Cerebellar nuclear complex (tissue), 1 donor: ENCODE measurements at regions not wholly inside any gene's neighbourhood (a gene's known extent, or its start where the extent isn't known, plus 50 kb on each side); places are given as distances from the start of the nearest gene placed in this dataset.

Source experiments
- DNase-seq, 2 experiments: peaks; one replicate each; lab custom pipeline; 2025; lab: John Stamatoyannopoulos, UW

DNA sequence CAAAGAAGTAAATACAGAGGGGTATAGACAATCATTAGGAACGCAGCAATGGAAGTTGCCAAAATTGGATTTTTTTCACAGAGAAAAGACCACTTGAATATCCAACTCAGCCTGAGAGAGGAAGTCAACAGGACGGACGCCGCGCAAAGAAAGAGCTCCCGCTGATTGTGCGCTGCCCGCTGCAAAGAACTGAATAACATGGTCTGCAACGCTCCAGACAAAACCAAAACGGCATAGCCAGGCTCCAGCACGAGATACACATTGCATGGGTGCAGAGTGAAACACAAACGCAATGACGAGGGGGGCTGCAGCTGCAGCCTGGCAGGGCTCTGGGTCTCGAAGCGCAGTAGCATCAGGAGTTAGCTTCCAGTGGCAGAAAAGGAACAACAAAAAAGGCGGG is 113.9 kb upstream of the MGMT start:
- no peak for DNase-seq

DNA sequence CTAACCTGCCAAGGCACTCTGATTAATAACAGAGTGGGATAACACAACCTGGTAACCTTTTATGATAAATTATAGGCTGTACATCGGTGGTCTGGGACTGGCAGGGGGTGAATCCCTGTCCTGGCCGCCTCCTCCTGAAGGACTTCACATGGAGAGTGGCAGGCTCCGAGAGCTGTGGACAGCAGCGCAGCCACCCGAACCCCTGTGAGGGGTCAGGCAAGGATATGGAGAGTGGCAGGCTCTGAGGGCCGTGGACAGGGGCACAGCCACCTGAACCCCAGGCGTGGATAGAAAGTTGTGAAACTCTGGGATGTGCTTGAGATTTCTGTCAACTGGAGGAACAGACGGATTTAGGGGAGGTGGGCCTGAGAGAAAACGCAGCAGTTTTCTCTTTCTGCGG is 107.0 kb upstream of the MGMT start:
- DNase-seq = no peak

DNA sequence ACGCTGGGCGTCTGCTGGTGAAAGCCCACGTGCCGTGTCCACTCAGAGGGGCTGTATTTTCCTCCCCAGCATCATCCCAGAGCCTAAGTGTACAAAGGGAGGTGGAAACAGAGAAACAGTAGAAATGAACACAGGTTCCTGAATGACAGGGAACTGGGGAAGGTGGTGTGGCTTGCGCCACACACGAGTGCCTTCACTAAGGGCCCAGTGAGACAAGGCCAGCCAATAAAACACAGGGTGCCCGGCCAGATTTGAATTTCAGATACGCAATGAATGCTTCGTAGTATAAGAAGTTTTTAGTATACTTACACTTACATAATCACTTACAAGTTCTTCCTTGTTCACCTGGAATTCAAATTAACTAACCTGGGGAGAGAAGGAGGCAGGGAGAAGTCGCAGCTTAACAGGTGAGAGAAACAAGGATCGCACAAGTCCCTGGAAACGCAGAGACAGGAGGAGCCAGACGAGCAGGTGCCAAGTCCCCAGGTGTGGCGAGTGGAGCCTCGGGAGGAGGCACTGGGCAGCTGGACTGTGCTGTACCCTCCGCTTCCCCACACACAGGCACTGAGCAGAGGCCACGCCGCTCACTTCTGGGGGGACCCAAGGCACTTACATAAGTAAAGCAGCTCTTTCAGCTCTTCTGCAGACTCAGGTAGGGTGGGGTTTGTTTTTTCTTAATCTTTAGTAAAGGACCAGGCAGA is 105.2 kb upstream of the MGMT start:
- no peak for DNase-seq

DNA sequence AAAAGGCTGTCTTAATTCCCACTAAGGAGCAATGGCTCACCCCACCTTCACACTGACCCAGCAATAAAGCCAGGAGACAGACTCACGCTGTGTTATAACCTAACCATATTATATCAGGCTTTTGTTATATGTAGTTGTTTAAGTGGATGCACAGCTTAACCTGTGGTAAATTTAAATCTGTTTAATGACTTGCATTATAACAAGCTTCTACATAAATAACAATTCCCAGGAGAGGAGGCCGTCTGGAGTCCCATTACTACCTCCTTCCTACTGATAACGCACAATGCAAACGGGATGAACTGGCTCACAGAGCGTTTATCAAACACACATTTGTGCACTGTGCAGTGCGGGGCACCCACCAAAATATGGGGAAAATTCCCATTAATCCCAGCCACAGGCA is 102.1 kb upstream of the MGMT start:
- DNase-seq = no peak

DNA sequence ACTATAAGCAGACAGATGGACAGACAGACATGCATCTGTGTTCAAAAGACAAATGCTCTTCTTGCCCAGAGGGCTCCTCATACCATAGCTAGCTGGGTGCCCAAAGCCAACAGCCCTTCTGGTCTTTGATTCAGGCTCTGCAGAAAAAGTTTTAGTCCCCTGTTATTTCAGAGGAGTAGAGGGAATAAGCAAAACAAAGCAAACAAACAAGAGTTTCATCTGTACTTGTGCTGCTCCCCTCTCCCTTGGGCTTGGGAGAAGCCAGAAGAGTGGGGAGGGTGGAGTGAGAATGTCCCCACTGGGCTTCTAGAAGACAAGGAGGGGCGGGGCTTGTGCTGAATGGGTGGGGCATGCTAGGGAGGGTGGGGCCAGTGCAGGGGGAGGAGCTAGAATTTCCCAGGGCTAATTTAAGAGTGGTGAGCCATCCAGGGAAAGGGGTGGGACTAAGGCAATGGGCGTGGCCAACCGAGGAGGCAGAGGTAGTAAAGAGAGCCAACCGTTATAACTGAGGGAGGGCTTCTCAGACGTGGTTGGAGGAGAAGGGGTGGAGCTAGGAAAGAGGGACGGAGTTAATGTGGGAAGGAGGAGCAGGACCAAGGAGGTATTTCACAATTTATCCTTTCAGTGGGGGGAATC is 101.2 kb upstream of the MGMT start:
- DNase-seq = no peak

DNA sequence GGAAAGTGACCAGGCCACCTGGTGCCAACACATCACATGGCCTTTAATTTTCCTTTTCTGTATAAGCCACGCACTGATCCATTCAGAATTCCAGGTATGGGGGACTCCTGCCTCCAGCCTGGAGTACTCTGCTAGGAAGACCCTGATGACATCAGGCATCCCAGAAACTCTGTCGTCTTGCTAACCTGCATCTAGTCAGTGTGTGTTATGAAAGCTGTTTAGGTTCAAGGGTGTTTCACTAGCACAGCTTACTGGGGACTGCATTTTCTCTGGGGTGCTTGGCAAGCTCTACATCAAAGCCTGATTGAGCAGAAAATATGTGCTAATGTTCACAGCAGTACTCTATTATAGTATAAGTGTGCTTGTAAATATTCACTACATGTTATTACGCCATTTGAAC is 100.6 kb upstream of the MGMT start:
- no peak for DNase-seq

DNA sequence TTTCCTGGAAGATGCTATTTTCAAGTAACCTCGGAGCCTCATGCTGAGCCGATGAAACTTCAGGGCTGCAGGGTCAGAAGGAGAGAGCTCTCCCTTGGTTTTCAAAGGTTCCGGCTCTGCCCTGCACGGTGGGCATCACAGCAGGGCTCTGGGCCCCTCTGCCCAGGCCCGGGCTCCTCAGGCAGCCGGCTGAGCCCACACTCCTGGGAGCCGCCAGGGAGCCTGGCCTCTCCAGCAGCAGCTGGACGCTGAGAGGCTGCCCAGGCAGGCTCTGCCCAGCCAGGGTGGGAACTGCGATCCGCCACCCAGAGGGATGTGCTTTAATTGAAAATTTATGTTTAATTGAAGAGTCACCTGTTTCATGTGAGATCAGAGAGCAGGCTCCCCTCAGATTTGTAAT is 97.5 kb upstream of the MGMT start:
- no peak for DNase-seq

DNA sequence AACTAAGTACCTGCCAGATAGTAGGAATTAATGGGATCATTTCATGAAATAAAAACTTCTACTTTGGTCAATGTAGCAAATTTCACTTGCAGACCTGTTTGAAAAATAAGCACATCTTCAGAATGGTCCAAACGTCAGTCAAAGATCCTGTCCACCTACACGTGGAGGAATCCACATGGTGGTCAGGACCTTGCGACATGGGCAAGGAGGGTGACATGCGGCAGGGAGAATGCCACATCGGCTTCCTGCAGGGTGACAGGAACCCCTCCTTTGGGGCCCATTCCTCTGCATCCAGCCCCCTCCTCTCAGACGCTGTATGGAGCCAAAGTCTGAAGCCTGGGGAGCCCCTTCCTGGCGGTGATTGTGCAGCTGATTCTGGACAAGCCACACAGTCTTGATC is 95.5 kb upstream of the MGMT start:
- no peak for DNase-seq

DNA sequence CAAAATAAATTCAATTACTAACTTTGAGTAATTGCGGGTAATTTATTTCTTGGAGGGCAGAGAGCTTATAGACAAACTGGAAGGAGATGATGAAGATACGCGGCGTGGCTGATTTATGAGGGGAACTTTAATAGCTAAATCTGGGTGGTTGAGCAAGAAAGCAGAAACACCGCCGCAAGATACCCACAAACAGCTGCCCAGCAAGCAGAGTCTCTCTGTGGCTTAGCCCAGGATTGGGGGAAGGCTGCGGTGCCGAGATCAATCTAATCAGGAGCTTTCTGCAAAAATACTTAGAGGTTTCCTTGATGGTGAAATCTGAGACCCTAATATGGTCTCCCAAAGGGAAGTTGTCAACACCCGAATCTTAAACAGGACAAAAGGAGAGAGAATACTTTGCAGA is 94.9 kb upstream of the MGMT start:
- no peak for DNase-seq

DNA sequence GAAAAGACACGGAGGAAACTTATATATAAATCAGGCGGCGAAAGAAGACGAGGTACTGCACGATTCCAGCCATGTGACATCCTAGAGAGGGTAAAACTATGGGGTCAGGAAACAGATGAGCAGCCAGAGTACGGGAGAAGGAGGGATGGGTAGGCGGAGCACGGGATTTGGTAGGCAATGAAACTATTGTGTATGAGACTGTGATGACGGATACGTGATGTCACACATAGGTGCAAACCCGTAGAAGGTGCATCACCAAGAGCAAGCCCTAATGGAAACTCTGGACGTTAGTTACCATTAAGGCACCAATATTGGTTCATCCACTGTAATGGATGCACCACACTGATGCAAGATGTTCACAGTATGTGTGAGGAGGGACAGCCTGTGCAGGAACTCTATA is 93.8 kb upstream of the MGMT start:
- DNase-seq = no peak

DNA sequence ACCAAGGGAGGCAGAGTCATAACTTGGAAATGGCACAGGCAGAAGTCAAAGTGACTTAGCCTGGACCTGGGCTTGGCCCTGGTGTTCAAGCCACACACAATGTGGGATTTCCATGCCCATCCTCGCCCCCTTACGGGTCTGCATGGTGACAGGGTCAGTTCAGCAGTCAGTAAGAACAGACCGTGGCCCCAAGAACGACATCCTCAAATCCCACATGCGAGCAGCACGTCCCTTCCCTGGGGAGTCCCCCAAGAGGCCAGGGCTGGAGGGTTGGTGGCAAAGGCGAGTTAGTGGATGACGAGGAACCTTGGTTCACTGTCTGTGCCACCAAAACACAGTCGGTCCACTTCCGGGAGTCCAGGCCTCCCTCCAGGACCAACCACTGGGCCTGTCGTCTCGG is 93.3 kb upstream of the MGMT start:
- DNase-seq = no peak

DNA sequence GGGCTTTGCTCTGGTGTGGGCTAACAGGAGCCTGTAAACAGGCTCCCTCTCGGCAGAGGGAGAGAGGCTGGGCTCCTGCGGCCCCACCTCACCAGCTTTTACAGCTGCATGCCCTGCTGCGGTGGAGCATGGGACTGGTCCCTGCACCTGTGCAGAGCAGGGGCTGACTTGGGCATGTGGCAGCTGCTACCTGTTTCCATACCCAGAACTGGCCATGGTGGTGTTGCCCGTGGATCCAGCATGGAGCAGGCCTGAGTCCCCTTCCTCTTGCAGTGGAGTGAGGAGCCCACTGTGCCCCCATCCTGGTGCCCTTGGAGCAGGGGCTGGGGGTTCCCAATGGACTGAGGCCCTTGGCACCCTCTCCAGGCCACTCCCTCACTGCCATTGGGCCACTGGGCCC is 91.9 kb upstream of the MGMT start:
- DNase-seq = no peak

DNA sequence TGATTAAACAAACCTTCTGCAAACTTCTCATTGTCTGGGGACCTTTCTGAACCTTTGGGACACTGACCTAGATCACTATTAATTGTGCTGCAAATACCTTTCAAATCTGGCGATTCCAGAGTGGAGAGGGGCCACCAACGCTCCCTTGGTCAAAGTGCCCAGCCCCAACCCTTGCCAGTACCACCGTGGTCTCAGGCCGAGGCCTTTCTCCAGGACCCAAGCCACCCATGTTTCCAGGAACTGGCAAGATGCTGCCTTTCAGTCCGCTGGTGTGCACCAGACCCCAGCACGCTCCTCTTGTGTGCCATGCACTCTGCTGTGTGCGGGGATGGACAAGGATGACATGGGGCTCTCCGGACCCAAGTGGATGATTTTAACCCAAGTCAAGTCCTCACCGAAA is 91.1 kb upstream of the MGMT start:
- DNase-seq = no peak

DNA sequence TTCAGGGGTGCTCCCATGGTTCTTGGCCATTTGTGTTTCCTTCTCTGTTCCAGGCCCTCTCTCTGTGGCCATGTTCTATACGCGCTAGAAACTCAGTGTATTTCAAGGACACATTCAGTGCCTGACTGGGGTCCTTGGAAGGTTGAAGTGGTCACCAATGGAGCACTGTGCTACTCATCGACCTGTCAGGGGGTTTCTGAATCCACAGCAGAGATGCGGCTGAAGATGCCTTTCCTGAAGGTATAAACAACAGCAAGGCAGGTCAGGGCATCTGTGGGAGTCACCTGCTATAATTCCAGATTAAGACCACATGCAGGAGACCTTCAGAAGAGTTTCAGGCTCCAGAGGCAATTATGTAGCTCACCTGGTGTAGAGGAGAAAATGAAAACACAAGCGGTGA is 86.8 kb upstream of the MGMT start:
- DNase-seq = no peak

DNA sequence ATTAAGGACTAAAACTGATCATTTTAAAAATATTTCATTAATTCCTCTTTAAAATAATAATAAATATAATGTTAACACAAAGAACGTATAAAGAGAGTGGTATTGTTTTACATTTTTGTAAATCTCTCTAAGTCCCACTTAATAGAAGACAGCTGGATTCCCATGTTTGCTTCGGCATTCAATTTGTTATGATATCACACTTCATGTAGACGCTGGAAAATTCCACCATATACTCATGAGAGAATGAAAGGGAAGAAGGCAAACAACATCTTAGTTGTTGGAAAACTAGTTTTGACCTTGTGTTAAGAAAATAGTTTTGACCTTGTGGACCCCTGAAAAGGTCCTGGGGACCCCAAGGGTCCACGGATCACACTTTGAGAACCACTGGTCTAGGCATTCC is 85.3 kb upstream of the MGMT start:
- DNase-seq = no peak

DNA sequence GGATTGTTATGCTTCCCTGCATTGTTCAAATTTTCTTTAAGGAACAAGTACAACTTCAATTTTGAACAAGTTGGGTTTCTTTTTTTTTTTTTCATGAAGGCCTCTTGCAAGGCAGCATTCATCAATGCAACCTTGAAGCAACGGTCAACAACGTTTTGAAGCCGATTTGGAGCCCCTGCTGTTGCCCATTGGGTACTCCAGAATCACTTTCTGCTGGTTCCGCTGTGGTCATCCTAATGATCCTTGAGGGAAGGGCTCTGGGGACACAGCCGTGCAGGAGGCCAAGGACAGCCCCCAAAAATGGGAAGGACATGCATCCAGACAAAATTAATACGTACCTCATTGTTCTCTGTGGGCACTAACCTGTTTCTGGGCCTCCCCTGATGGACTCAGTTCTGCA is 84.6 kb upstream of the MGMT start:
- DNase-seq = no peak

DNA sequence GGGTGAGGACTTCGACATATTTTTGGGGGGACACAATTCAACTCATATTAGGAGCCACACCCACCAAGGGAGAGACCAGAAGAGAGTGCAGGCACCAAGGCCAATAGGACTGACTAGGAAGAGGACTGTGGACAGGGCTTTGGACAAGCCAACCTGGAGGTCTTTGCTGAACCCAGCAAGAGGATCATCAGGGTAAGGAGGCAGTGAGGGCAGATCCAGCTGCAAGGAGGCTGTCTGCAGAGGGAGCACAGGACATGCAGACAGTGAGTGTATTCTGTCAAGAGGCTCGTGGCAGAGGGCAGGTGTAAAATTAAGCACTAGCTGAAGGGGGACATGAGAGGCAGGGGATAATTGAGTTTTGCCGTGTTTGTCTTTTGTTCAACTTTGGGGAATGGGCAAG is 83.4 kb upstream of the MGMT start:
- no peak for DNase-seq

DNA sequence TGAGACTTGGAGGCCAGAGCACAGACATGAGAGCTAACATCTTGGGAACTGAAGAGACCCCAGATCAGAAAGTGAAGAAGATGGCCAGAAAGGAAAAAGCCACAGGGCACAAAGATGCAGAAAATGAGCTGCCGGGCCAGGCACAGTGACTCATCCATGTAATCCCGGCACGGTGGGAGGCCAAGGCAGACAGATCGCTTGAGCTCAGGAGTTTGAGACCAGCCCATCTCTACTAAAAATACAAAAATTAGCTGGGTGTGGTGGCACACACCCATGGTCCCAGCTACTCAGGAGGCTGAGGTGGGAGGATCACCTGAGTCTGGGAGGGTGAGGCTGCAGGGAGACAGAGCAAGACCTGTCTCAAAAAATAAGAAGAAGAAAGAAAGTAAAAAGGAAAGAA is 81.4 kb upstream of the MGMT start:
- DNase-seq = no peak

DNA sequence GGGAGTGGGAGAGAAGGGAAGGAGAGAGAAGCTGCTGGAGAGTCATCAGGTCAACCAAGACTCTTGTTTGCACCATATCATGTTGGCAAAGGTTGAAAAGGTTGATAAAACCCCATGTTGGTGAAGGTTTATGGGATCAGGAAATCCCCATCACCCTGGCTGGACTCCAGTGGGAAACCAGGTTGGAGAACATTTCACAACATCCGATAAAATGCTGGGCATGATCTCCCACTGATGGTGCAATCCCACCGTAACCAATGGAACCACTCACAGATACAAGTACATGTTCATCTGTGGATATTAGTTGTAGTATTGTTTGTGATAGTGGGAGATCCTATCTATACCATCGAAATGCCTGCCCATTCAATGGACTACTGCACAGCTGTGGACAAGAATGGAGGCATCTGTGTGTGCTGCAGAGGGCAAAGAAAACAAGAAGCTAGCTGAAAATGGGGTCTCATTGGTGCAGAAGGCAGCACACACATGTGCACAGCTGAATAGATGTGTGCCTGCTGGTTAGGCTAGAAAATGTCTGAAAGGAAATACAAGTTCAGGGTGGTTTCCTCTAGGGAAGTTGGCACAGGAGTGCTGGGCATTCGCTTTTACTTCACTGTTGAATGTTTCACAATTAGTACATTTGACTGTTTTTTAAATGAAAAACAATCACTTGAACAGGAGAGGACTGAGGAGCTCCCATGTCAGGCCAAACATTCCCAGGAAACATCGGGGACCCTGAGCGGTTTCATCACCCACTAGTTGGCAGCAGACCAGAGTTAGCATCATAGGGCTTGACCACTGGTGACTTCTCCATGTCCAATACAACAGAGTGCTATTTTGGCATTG is 80.4 kb upstream of the MGMT start:
- DNase-seq = no peak

DNA sequence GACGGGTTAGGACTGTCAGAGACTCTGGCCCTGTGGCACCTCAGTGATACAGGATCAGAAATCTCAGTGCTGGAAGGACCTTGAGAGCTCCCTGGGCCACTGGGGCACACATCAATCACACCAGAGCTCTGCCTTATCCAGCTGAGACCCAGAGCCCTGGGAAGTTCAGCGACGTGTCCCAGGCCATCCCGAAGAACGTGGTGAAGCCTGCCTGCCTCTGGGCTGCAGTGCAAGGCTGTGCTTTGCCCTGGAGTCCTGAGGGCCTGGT is 79.8 kb upstream of the MGMT start:
- DNase-seq = no peak

DNA sequence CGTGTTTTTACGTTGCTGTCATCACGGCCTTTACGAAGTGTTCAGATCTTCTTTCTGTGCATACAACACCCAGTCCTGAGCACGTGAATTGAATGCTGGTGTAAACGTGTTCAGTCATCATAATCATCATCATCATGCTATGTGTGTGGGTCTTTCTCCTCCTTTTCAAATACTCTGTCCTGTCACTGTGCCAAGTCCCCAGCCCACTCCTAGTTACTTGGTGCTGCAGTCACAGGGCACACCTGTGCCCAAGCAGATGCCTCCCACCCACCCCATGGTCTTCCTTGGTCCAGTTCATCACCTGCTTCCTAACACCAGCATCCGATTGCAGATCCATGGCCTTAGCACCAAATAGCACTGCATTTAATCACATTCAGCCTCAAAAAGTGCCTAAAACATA is 78.6 kb upstream of the MGMT start:
- DNase-seq = no peak

DNA sequence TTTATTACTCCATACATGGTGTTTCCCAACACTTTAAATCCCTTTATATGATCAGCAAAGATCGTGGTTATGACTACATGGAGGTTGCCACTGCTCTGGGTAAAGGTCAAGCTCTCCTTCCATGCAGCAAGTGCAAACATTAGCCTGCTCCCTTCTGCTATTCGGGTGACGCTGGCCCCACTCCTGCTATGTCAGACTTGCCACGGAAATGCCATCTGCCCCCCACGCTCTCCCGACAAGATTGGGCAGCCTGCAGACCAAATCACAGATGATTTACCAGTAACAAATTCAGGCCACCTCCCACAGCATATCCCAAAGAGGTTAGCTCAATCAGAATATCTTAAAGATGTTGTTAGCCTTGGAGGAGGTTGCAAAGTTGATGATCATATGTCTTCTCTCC is 77.8 kb upstream of the MGMT start:
- DNase-seq = no peak

DNA sequence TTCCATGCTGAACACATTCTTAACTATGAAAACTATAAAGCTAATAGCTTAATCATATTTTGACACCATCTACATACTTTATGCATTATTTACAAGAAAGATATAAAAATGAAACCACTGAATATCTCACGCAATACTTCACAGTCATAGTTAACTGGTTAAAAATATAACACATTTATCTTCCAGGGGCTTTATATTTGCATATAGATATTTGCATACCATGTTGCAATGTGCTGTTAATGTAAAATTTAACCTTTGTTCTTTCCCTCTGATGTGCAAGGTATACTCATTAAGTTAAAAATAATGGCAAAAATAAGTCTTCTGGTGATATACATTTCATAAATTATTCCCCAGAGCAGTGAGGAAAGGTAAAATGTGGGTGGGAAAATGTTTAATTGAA is 76.9 kb upstream of the MGMT start:
- no peak for DNase-seq

DNA sequence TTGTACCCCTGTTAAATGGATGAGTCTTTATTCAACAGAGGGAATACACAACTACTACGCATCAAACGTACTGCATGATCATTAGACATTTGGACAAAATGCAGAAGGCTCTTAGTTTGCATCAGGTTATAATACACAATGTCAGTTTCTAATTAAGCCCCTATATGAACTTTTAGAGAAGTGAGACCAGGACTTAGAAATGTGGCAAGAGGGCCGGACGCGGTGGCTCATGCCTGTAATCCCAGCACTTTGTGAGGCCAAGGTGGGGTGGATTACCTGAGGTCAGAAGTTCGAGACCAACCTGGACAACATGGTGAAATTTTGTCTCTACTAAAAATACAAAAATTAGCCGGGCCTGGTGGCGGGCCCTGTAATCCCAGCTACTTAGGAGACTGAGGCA is 76.3 kb upstream of the MGMT start:
- no peak for DNase-seq
